Thyroid gland (tissue), 4 donors: ENCODE measurements at regions not wholly inside any gene's neighbourhood (a gene's known extent, or its start where the extent isn't known, plus 50 kb on each side); places are given as distances from the start of the nearest gene placed in this dataset.
"Not testable (repeated sequence)": the region's sequence is repeated elsewhere in the genome, so short reads cannot be mapped to it uniquely, and the experiment has no call there.

ENCODE experiments used
- DNase-seq, 2 donors: peaks; one replicate each; pipeline ENCODE4 v3.0.0-alpha.2; 2019
- H3K27ac ChIP-seq, 3 donors: fragments of 200-600 bp; sonication (generic); 1 replicate in 2 of 3; 2 replicates in 1 of 3; pipeline ENCODE4 v1.5.1; 2016 to 2019; ENCODE audit warnings: mild to moderate bottlenecking in 1 of 3, moderate library complexity in 1 of 3
- H3K27me3 ChIP-seq: fragments of 200-600 bp; sonication (generic); one replicate; pipeline ENCODE4 v1.5.1; 2019
- H3K36me3 ChIP-seq, 2 donors: fragments of 200-600 bp; sonication (generic); one replicate each; pipeline ENCODE4 v1.5.1; 2016 to 2019
- H3K4me1 ChIP-seq, 2 donors: fragments of 200-600 bp; sonication (generic); one replicate each; pipeline ENCODE4 v1.5.1; 2017 to 2019
- H3K4me3 ChIP-seq, 3 donors: fragments of 200-600 bp; sonication (generic); replicated peaks in 1 of 3; 1 replicate in 2 of 3; 2 replicates in 1 of 3; pipeline ENCODE4 v1.5.1; 2016; ENCODE audit warnings: mild to moderate bottlenecking in 1 of 3
- H3K9me3 ChIP-seq: fragments of 200-600 bp; sonication (generic); one replicate; pipeline ENCODE4 v1.5.1; 2017
- CTCF ChIP-seq, 6 experiments: fragments of 200-600 bp in 3 of 6; fragments of 450-650 bp in 3 of 6; sonication (generic) in 3 of 6; IDR thresholded peaks; one replicate each; pipeline ENCODE4 v1.5.1; 2016 to 2019; ENCODE audit warnings: antibody characterized with exemption in 6 of 6, mild to moderate bottlenecking in 2 of 6, inconsistent platforms in 1 of 6, moderate library complexity in 1 of 6
- POLR2A ChIP-seq, 2 donors: fragments of 450-650 bp; IDR thresholded peaks; one replicate each; pipeline ENCODE4 v1.6.1; 2017; ENCODE audit warnings: antibody characterized with exemption in 2 of 2, mild to moderate bottlenecking in 2 of 2, moderate library complexity in 1 of 2
- WGBS, 2 donors: methylation state at CpG; one replicate each; pipeline ENCODE4 v1.1.5; 2017; 5-methylcytosine and 5-hydroxymethylcytosine counted together
- intact Hi-C: fragments of 100-400 bp; cut with DNase I; formaldehyde crosslinking; loops from one replicate; pipeline ENCODE4 v1.15.1; 2023

- TF ChIP-seq POLR2A (IDR thresholded peaks at IDR 0.05) (no peak), CTCF (IDR thresholded peaks at IDR 0.05) (no peak)
- Histone ChIP-seq H3K9me3 (no peaks in the 10 kb centered on the region), H3K36me3 (no peaks in the 10 kb centered on the region), H3K4me3 (no peak overlapping the region), H3K4me1 (no peaks in the 10 kb centered on the region), H3K27ac (no peak overlapping the region), H3K27me3 (no peaks in the 10 kb centered on the region)
- intact Hi-C loops = no loop called here
- 74 to 78% methylated on average over 4 of the region's 4 CpGs for WGBS, 2 donors
- no peak for DNase-seq
Measured at GRCh38 chr1:213452501-213452900, 401.5 kb downstream of the RPS6KC1 start.

- H3K27ac ChIP-seq = no peak overlapping the region
- peak in 1 of 2 donors; percentile 25 for DNase-seq
- intact Hi-C loops = no loop called here
- H3K4me3 ChIP-seq = no peak overlapping the region
- TF ChIP-seq CTCF (IDR thresholded peaks at IDR 0.05) (no peak), POLR2A (IDR thresholded peaks at IDR 0.05) (no peak)
- H3K4me1 ChIP-seq = no peaks in the 10 kb centered on the region
- 46 to 64% methylated on average over 4 of the region's 4 CpGs for WGBS, 2 donors
- H3K36me3 ChIP-seq = no peaks in the 10 kb centered on the region
- no peaks in the 10 kb centered on the region for H3K27me3 ChIP-seq
- no peaks in the 10 kb centered on the region for H3K9me3 ChIP-seq
Measured at GRCh38 chr1:213457186-213457585, 406.1 kb downstream of the RPS6KC1 start.

DNA sequence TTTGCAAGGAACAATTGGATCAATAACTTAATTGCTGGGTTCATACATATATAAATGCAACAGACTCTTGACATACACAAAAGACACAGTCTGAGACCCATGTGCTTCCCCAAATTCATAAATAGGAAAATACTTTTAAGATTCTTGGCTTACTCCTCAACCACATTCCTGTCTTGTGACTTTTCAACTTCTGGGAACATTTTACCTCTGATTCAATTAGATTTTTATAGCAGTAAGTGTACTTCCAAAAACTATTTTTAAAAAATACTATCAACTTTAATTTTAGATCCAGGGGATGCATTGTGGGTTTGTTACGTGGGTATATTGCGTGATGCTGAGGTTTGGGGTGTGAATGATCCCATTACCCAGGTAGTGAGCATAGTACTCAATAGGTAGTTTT, 406.7 kb downstream of the RPS6KC1 start:
- Histone ChIP-seq H3K4me1 (no peaks in the 10 kb centered on the region), H3K36me3 (no peaks in the 10 kb centered on the region), H3K27me3 (no peaks in the 10 kb centered on the region), H3K27ac (no peak overlapping the region), H3K9me3 (no peaks in the 10 kb centered on the region), H3K4me3 (no peak overlapping the region)
- 81 to 87% methylated on average over 2 of the region's 2 CpGs for WGBS, 2 donors
- intact Hi-C loops = no loop called here
- DNase-seq = no peak
- no peak for TF ChIP-seq POLR2A (IDR thresholded peaks at IDR 0.05)

- H3K27ac ChIP-seq, H3K4me1 ChIP-seq, H3K36me3 ChIP-seq, H3K4me3 ChIP-seq, DNase-seq, H3K27me3 ChIP-seq, H3K9me3 ChIP-seq, intact Hi-C loops: not testable (repeated sequence)
- WGBS, 2 donors = 92 to 99% methylated on average over 3 of the region's 3 CpGs
Measured at GRCh38 chr1:213462374-213462773, 411.3 kb downstream of the RPS6KC1 start.

- TF ChIP-seq POLR2A (IDR thresholded peaks at IDR 0.05) = no peak
- no peak for TF ChIP-seq CTCF (IDR thresholded peaks at IDR 0.05)
- 89 to 92% methylated on average over 2 of the region's 2 CpGs for WGBS, 2 donors
- no peak for DNase-seq
Measured at GRCh38 chr1:213464786-213465460, 413.9 kb downstream of the RPS6KC1 start.

GRCh38 chr1:213466541-213466940, 415.5 kb downstream of the RPS6KC1 start:
- Histone ChIP-seq H3K9me3 (no peaks in the 10 kb centered on the region), H3K27me3 (no peaks in the 10 kb centered on the region), H3K4me3 (no peak overlapping the region), H3K27ac (no peak overlapping the region), H3K4me1 (no peaks in the 10 kb centered on the region), H3K36me3 (no peaks in the 10 kb centered on the region)
- intact Hi-C loops = no loop called here
- DNase-seq = no peak
- no peak for TF ChIP-seq CTCF (IDR thresholded peaks at IDR 0.05)
- no peak for TF ChIP-seq POLR2A (IDR thresholded peaks at IDR 0.05)

More at GRCh38 chr1:213464786-213465460, 413.9 kb downstream of the RPS6KC1 start:
- Histone ChIP-seq H3K4me3 (no peak overlapping the region), H3K9me3 (no peaks in the 10 kb centered on the region), H3K27me3 (no peaks in the 10 kb centered on the region), H3K36me3 (no peaks in the 10 kb centered on the region), H3K4me1 (no peaks in the 10 kb centered on the region), H3K27ac (no peak overlapping the region)
- intact Hi-C loops = no loop called here
